MM.1S (cell line): ENCODE measurements at regions not wholly inside any gene's neighbourhood (a gene's known extent, or its start where the extent isn't known, plus 50 kb on each side); places are given as distances from the start of the nearest gene placed in this dataset.

Experiments used
- DNase-seq: peaks from one replicate; pipeline ENCODE4 v3.0.0-alpha.2; 2015
- H2AFZ ChIP-seq: fragments of 300-600 bp; sonication (generic); 2 replicates; pipeline ENCODE4 v1.6.0; 2016; ENCODE audit warnings: antibody characterized with exemption, low read length
- H3F3A ChIP-seq: fragments of 300-600 bp; sonication (generic); 2 replicates; pipeline ENCODE4 v1.6.1; 2016; ENCODE audit warnings: mild to moderate bottlenecking, antibody characterized with exemption, low read length, moderate library complexity, mixed read lengths; ENCODE audit not compliant: insufficient read depth
- H3K27ac ChIP-seq: fragments of 300-600 bp; sonication (generic); 2 replicates; pipeline ENCODE4 v1.5.1; 2016; ENCODE audit warnings: mild to moderate bottlenecking, low read length
- H3K27me3 ChIP-seq: fragments of 300-600 bp; sonication (generic); replicated peaks from 2 replicates; pipeline ENCODE4 v1.6.0; 2016; ENCODE audit warnings: low read length; ENCODE audit not compliant: insufficient read depth
- H3K36me3 ChIP-seq: fragments of 300-600 bp; sonication (generic); replicated peaks from 2 replicates; pipeline ENCODE4 v1.6.1; 2016; ENCODE audit warnings: mild to moderate bottlenecking, low read length, mixed read lengths; ENCODE audit not compliant: insufficient read depth
- H3K4me1 ChIP-seq: fragments of 300-600 bp; sonication (generic); 2 replicates; pipeline ENCODE4 v1.6.1; 2016; ENCODE audit warnings: low read length, mixed read lengths
- H3K4me2 ChIP-seq: fragments of 300-600 bp; sonication (generic); 2 replicates; pipeline ENCODE4 v1.6.0; 2016; ENCODE audit warnings: low read depth, low read length
- H3K4me3 ChIP-seq: fragments of 300-600 bp; sonication (generic); 2 replicates; pipeline ENCODE4 v1.5.1; 2016; ENCODE audit warnings: low read length, mixed read lengths
- H3K79me2 ChIP-seq: fragments of 300-600 bp; sonication (generic); 2 replicates; pipeline ENCODE4 v1.6.1; 2016; ENCODE audit warnings: mixed run types, low read length, mixed read lengths
- H3K9ac ChIP-seq: fragments of 300-600 bp; sonication (generic); 2 replicates; pipeline ENCODE4 v1.6.1; 2016; ENCODE audit warnings: low read length, mixed read lengths
- H3K9me2 ChIP-seq: fragments of 300-600 bp; sonication (generic); replicated peaks from 2 replicates; pipeline ENCODE4 v1.6.1; 2016; ENCODE audit warnings: mild to moderate bottlenecking, low read length, mixed read lengths; ENCODE audit not compliant: insufficient read depth
- H3K9me3 ChIP-seq: fragments of 300-600 bp; sonication (generic); replicated peaks from 2 replicates; pipeline ENCODE4 v1.6.1; 2016; ENCODE audit warnings: mild to moderate bottlenecking, low read length, mixed read lengths; ENCODE audit not compliant: insufficient read depth
- H4K20me1 ChIP-seq: fragments of 300-600 bp; sonication (generic); 2 replicates; pipeline ENCODE4 v1.6.1; 2016; ENCODE audit warnings: mild to moderate bottlenecking, low read length, moderate library complexity, mixed read lengths; ENCODE audit not compliant: insufficient read depth
- EZH2 ChIP-seq: fragments of 300-600 bp; sonication (generic); optimal IDR thresholded peaks from 2 replicates; pipeline ENCODE3; 2017; ENCODE audit warnings: low read depth, mild to moderate bottlenecking, antibody characterized with exemption, low read length, mixed read lengths
- EZH2phosphoT487 ChIP-seq: fragments of 300-600 bp; sonication (generic); IDR thresholded peaks from 2 replicates; pipeline ENCODE4 v1.6.1; 2018; ENCODE audit warnings: antibody characterized with exemption, low read length
- TF ChIP-seq, protein P1 (sequence below): fragments of 300-600 bp; sonication (generic); IDR thresholded peaks from 2 replicates; pipeline ENCODE4 v1.5.1; 2016; ENCODE audit warnings: antibody characterized with exemption, low read length, mixed read lengths

GRCh38 chr12:30082381-30082780 is 298.6 kb upstream of the TMTC1 start:
- H3F3A ChIP-seq: no peaks in the 10 kb centered on the region
- H2AFZ ChIP-seq: no peak overlapping the region
- no peak overlapping the region for H3K27ac ChIP-seq
- no peak for DNase-seq
- no peaks in the 10 kb centered on the region for H3K27me3 ChIP-seq
- H3K79me2 ChIP-seq: no peaks in the 10 kb centered on the region
- H3K4me2 ChIP-seq: no peak overlapping the region
- H3K36me3 ChIP-seq: no peaks in the 10 kb centered on the region
- H3K4me1 ChIP-seq: no peaks in the 10 kb centered on the region
- H3K9me2 ChIP-seq: no peaks in the 10 kb centered on the region
- H3K9me3 ChIP-seq: no peaks in the 10 kb centered on the region
- TF ChIP-seq EZH2: no peak
- TF ChIP-seq, protein P1, sequence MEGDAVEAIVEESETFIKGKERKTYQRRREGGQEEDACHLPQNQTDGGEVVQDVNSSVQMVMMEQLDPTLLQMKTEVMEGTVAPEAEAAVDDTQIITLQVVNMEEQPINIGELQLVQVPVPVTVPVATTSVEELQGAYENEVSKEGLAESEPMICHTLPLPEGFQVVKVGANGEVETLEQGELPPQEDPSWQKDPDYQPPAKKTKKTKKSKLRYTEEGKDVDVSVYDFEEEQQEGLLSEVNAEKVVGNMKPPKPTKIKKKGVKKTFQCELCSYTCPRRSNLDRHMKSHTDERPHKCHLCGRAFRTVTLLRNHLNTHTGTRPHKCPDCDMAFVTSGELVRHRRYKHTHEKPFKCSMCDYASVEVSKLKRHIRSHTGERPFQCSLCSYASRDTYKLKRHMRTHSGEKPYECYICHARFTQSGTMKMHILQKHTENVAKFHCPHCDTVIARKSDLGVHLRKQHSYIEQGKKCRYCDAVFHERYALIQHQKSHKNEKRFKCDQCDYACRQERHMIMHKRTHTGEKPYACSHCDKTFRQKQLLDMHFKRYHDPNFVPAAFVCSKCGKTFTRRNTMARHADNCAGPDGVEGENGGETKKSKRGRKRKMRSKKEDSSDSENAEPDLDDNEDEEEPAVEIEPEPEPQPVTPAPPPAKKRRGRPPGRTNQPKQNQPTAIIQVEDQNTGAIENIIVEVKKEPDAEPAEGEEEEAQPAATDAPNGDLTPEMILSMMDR: no peak
- no peak for TF ChIP-seq EZH2phosphoT487
- no peak overlapping the region for H3K4me3 ChIP-seq
- H3K9ac ChIP-seq: no peak overlapping the region
- H4K20me1 ChIP-seq: no peaks in the 10 kb centered on the region

- no peaks in the 10 kb centered on the region for H3K27me3 ChIP-seq
- H3K9ac ChIP-seq: no peak overlapping the region
- H2AFZ ChIP-seq: no peak overlapping the region
- no peak overlapping the region for H3K4me3 ChIP-seq
- no peaks in the 10 kb centered on the region for H3K9me3 ChIP-seq
- no peak overlapping the region for H3K27ac ChIP-seq
- H3F3A ChIP-seq: no peaks in the 10 kb centered on the region
- H3K4me1 ChIP-seq: no peaks in the 10 kb centered on the region
- H3K79me2 ChIP-seq: no peaks in the 10 kb centered on the region
- TF ChIP-seq EZH2 (no peak), EZH2phosphoT487 (no peak)
- TF ChIP-seq, protein P1: no peak
- no peaks in the 10 kb centered on the region for H3K36me3 ChIP-seq
- DNase-seq: no peak
- H3K9me2 ChIP-seq: no peaks in the 10 kb centered on the region
- H4K20me1 ChIP-seq: no peaks in the 10 kb centered on the region
- no peak overlapping the region for H3K4me2 ChIP-seq
Observed at GRCh38 chr12:30074916-30075315, 291.2 kb upstream of the TMTC1 start.

- H3K9ac ChIP-seq: no peak overlapping the region
- H3K9me3 ChIP-seq: no peaks in the 10 kb centered on the region; the same call in 1 of the 2 replicates
- no peaks in the 10 kb centered on the region for H3K36me3 ChIP-seq
- TF ChIP-seq EZH2: no peak
- no peak for TF ChIP-seq EZH2phosphoT487
- TF ChIP-seq, protein P1: no peak
- H3K27ac ChIP-seq: no peak overlapping the region
- no peaks in the 10 kb centered on the region for H4K20me1 ChIP-seq
- no peak overlapping the region for H3K4me3 ChIP-seq
- H3K27me3 ChIP-seq: no peaks in the 10 kb centered on the region
- no peaks in the 10 kb centered on the region for H3K4me1 ChIP-seq
- no peak overlapping the region for H3K4me2 ChIP-seq
- DNase-seq: no peak
- H2AFZ ChIP-seq: no peak overlapping the region
- no peaks in the 10 kb centered on the region for H3F3A ChIP-seq
- H3K79me2 ChIP-seq: no peaks in the 10 kb centered on the region
- H3K9me2 ChIP-seq: no peaks in the 10 kb centered on the region
Observed at GRCh38 chr12:30072824-30073223, 289.1 kb upstream of the TMTC1 start.
